GM18499 (cell line): ENCODE measurements at regions not wholly inside any gene's neighbourhood (a gene's known extent, or its start where the extent isn't known, plus 50 kb on each side); places are given as distances from the start of the nearest gene placed in this dataset.

Experiments
- ATAC-seq: cut with Tn5 transposase; IDR thresholded peaks from one replicate; pipeline ENCODE4 v1.9.1; 2021; ENCODE audit warnings: moderate number of reproducible peaks; ENCODE audit not compliant: insufficient read depth, unreplicated experiment

- no peak for ATAC-seq
Measured at GRCh38 chr1:75074831-75075395, 59.3 kb upstream of the LHX8 start.

- ATAC-seq: no peak
Measured at GRCh38 chr1:75079538-75080290, 54.5 kb upstream of the LHX8 start.

GRCh38 chr1:75083223-75083622 lies 51.0 kb upstream of the LHX8 start:
- ATAC-seq: no peak

- ATAC-seq: no peak
Measured at GRCh38 chr1:75083848-75084514, 50.2 kb upstream of the LHX8 start.
